GM23338 (cell line): ENCODE measurements at regions not wholly inside any gene's neighbourhood (a gene's known extent, or its start where the extent isn't known, plus 50 kb on each side); places are given as distances from the start of the nearest gene placed in this dataset.

Experiments
- CREB1 ChIP-seq: fragments of 250-450 bp; sonication (Bioruptor Pico); IDR thresholded peaks from 2 replicates; pipeline ENCODE4 v1.5.0; 2020; ENCODE audit warnings: low read depth, mild to moderate bottlenecking, moderate library complexity
- ETS1 ChIP-seq: IDR thresholded peaks from 2 replicates; pipeline ENCODE4 v1.6.1; 2016; ENCODE audit warnings: antibody characterized with exemption
- EZH2 ChIP-seq: fragments of 200-600 bp; sonication (generic); IDR thresholded peaks from one replicate; pipeline ENCODE4 v1.8.0; 2017; ENCODE audit warnings: antibody characterized with exemption, mild to moderate bottlenecking, low read depth; ENCODE audit not compliant: unreplicated experiment
- EZH2phosphoT487 ChIP-seq: fragments of 200-600 bp; sonication (generic); IDR thresholded peaks from one replicate; pipeline ENCODE4 v1.8.1; 2018; ENCODE audit warnings: antibody characterized with exemption; ENCODE audit not compliant: unreplicated experiment
- JUNB ChIP-seq: IDR thresholded peaks from one replicate; pipeline ENCODE4 v1.6.1; 2016; ENCODE audit warnings: antibody characterized with exemption; ENCODE audit not compliant: unreplicated experiment
- NANOG ChIP-seq: IDR thresholded peaks from 2 replicates; pipeline ENCODE4 v1.6.1; 2016; ENCODE audit warnings: antibody characterized with exemption, borderline replicate concordance
- POLR2AphosphoS5 ChIP-seq: IDR thresholded peaks from 2 replicates; pipeline ENCODE4 v1.6.1; 2016; ENCODE audit warnings: antibody characterized with exemption, low read depth
- STAT1 ChIP-seq: IDR thresholded peaks from one replicate; pipeline ENCODE4 v1.6.1; 2016; ENCODE audit warnings: antibody characterized with exemption; ENCODE audit not compliant: unreplicated experiment
- ZNF114 ChIP-seq: fragments of 250-450 bp; sonication (Bioruptor Pico); IDR thresholded peaks from 2 replicates; pipeline ENCODE4 v1.5.0; 2020; ENCODE audit warnings: mild to moderate bottlenecking, moderate library complexity
- ZNF331 ChIP-seq: fragments of 250-450 bp; sonication (Bioruptor Pico); IDR thresholded peaks from 2 replicates; pipeline ENCODE4 v1.5.0; 2020; ENCODE audit warnings: low read depth, mild to moderate bottlenecking, moderate library complexity
- ZNF462 ChIP-seq: fragments of 250-450 bp; sonication (Bioruptor Pico); IDR thresholded peaks from 2 replicates; pipeline ENCODE4 v1.5.0; 2020; ENCODE audit warnings: mild to moderate bottlenecking, moderate library complexity
- TF ChIP-seq, protein P1 (sequence below), 2 experiments: fragments of 200-600 bp in 1 of 2; sonication (generic) in 1 of 2; conservative IDR thresholded peaks; 2 replicates each; pipeline versions ENCODE4 v1.5.1 to v1.6.1; 2016 to 2017; ENCODE audit warnings: antibody characterized with exemption in 2 of 2, low read depth in 2 of 2, mild to moderate bottlenecking in 2 of 2, moderate library complexity in 1 of 2
- TF ChIP-seq, protein P2 (sequence below): IDR thresholded peaks from one replicate; pipeline ENCODE4 v1.6.1; 2018; ENCODE audit warnings: antibody characterized with exemption; ENCODE audit not compliant: unreplicated experiment

GRCh38 chr10:21144047-21144446 lies 246.9 kb upstream of the NEBL start:
- TF ChIP-seq, protein P1, sequence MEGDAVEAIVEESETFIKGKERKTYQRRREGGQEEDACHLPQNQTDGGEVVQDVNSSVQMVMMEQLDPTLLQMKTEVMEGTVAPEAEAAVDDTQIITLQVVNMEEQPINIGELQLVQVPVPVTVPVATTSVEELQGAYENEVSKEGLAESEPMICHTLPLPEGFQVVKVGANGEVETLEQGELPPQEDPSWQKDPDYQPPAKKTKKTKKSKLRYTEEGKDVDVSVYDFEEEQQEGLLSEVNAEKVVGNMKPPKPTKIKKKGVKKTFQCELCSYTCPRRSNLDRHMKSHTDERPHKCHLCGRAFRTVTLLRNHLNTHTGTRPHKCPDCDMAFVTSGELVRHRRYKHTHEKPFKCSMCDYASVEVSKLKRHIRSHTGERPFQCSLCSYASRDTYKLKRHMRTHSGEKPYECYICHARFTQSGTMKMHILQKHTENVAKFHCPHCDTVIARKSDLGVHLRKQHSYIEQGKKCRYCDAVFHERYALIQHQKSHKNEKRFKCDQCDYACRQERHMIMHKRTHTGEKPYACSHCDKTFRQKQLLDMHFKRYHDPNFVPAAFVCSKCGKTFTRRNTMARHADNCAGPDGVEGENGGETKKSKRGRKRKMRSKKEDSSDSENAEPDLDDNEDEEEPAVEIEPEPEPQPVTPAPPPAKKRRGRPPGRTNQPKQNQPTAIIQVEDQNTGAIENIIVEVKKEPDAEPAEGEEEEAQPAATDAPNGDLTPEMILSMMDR (conservative IDR thresholded peaks at IDR 0.05; ENCODE audit: low read depth in 2 of 2): no peak
- TF ChIP-seq, protein P2, sequence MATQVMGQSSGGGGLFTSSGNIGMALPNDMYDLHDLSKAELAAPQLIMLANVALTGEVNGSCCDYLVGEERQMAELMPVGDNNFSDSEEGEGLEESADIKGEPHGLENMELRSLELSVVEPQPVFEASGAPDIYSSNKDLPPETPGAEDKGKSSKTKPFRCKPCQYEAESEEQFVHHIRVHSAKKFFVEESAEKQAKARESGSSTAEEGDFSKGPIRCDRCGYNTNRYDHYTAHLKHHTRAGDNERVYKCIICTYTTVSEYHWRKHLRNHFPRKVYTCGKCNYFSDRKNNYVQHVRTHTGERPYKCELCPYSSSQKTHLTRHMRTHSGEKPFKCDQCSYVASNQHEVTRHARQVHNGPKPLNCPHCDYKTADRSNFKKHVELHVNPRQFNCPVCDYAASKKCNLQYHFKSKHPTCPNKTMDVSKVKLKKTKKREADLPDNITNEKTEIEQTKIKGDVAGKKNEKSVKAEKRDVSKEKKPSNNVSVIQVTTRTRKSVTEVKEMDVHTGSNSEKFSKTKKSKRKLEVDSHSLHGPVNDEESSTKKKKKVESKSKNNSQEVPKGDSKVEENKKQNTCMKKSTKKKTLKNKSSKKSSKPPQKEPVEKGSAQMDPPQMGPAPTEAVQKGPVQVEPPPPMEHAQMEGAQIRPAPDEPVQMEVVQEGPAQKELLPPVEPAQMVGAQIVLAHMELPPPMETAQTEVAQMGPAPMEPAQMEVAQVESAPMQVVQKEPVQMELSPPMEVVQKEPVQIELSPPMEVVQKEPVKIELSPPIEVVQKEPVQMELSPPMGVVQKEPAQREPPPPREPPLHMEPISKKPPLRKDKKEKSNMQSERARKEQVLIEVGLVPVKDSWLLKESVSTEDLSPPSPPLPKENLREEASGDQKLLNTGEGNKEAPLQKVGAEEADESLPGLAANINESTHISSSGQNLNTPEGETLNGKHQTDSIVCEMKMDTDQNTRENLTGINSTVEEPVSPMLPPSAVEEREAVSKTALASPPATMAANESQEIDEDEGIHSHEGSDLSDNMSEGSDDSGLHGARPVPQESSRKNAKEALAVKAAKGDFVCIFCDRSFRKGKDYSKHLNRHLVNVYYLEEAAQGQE: no peak
- TF ChIP-seq EZH2 (no peak), POLR2AphosphoS5 (no peak), JUNB (no peak), EZH2phosphoT487 (no peak), ZNF114 (CRISPR knock-in tag) (no peak), ZNF331 (CRISPR knock-in tag) (no peak), CREB1 (CRISPR knock-in tag) (no peak), STAT1 (no peak), ETS1 (no peak), NANOG (no peak), ZNF462 (no peak)
